ENCODE measurements at regions not wholly inside any gene's neighbourhood (a gene's known extent, or its start where the extent isn't known, plus 50 kb on each side); places are given as distances from the start of the nearest gene placed in this dataset.
"Not testable (repeated sequence)": the region's sequence is repeated elsewhere in the genome, so short reads cannot be mapped to it uniquely, and the experiment has no call there.

- not testable (repeated sequence) for DNase-seq (ENCODE audit: low read depth in 2 of 2)
Observed at GRCh38 chr7:138220321-138220720, 144.1 kb downstream of the AKR1D1 start.

DNA sequence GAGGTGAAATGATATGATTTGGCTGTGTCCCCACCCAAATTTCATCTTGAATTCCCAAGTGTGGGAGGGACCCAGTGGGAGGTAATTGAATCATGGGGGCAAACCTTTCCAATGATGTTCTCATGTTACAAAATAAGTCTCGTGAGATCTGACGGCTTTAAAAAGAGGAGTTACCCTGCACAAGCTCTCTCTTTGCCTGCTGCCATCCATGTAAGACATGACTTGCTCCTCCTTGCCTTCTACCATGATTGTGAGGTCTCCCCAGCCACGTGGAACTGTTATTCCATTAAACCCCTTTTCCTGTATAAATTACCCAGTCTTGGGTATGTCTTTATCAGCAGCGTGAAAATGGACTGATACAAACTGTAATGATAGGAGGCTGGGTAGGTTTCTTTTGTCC, 145.1 kb downstream of the AKR1D1 start:
- DNase-seq (ENCODE audit: low read depth in 2 of 2), result not testable (repeated sequence)

DNA sequence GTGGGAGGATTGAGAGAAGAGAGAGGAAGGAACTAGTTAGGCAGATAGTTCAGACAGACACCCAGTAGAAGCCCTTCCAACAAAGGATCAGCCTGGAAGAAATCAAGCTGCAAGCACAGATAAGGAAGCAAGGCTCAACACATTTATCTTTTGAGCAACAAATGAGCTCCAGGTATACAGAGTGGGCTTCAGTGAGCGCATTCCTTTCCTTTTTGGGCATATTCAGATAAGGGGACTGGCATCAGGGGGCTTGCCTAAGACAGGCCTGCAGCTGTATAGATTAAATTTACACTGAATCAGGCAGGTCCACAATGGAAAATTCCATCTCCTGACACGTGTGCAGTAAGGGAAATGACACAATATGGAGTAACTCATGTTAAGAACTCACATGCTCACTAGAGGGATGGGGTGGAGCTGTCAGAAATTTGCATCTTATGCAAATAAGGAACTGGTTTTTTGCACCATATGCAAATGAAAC, 147.2 kb downstream of the AKR1D1 start:
- DNase-seq (ENCODE audit: low read depth in 2 of 2), result no peak

DNA sequence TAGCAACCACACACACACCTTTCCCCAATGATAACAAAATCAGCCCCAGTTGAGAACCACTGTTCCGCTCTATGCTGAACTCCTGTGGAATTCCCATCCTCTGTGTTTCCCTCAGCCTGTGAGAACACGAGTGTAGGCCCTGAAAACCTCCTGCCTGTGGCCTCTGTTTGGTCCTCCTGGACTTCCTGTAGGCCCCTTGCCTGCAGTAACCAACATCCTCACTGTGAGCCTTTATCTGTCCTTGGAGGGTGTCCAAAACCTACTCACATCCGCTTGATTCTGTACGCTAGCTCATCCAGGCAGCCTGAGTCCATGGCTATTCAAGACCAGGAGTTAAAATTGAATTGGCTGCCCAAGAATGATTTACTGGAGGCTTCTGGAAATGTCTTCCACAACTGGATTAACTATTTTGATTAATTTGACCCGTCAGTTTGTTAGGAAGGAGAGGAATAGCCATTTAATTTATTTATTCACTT, 149.8 kb downstream of the AKR1D1 start:
- no peak for DNase-seq (ENCODE audit: low read depth in 2 of 2)

- no peak for DNase-seq (ENCODE audit: low read depth in 2 of 2)
Observed at GRCh38 chr7:138226745-138227279, 150.6 kb downstream of the AKR1D1 start.

DNA sequence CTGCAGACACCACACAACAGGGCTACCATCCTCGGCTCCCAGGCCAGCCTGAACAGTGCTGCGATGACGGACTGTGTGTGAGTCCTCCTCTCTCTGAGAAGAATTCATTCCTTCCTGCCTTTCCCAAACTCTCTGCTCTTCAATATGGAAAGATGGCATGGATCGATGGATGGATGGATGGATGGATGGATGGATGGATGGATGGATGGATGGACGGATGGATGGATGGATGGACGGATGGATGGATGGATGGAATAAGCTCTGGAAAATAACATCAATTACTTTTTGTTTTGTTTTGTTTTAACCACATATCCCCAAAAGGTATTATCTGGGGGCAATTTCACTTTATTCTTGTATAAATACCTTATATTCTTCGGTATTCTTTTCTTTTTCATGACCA, 151.9 kb downstream of the AKR1D1 start:
- DNase-seq (ENCODE audit: low read depth in 2 of 2), result no peak

GRCh38 chr7:138228769-138229168, 152.5 kb downstream of the AKR1D1 start:
- DNase-seq (ENCODE audit: low read depth in 2 of 2), result no peak

DNA sequence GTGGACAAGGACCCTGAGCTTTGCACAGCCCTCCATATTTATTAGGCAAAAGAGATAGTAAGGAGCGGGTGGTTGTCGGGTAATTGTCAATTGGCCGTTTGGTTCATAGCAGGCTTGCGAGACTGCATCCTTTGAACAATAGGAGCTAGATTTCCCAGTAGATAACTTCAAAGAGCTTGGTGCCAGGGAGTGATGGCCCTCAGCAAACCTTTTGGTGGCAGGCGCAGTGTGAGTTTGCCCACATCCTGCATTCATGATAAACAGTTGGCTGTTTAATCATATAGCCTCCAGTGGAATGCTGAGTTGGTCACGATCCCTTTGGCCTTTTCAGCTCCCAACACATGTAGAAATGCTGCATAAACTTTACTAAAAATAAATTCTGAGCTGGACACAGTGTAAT, 156.9 kb downstream of the AKR1D1 start:
- no peak for DNase-seq (ENCODE audit: low read depth in 2 of 2)

DNA sequence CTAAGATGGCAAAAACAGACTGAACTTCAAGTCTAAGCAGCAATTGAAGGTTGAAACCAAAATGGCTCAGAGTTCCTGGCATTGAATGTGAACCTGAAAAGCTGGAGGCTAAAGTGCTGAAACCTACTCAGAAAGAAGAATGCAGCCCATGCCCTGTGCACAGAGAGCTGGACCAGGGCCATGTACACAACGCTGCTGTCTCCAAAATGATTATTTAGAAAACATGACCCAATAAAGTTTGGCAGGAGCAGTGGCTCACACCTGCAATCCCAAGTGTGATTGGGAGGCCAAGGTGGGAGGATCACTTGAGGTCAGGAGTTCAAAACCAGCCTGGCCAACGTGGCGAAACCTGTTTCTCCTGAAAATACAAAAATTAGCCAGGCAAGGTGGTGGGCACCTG, 158.9 kb downstream of the AKR1D1 start:
- DNase-seq (ENCODE audit: low read depth in 2 of 2), result no peak

- DNase-seq (ENCODE audit: low read depth in 2 of 2), result no peak
Observed at GRCh38 chr7:138237995-138238394, 161.7 kb downstream of the AKR1D1 start.

DNA sequence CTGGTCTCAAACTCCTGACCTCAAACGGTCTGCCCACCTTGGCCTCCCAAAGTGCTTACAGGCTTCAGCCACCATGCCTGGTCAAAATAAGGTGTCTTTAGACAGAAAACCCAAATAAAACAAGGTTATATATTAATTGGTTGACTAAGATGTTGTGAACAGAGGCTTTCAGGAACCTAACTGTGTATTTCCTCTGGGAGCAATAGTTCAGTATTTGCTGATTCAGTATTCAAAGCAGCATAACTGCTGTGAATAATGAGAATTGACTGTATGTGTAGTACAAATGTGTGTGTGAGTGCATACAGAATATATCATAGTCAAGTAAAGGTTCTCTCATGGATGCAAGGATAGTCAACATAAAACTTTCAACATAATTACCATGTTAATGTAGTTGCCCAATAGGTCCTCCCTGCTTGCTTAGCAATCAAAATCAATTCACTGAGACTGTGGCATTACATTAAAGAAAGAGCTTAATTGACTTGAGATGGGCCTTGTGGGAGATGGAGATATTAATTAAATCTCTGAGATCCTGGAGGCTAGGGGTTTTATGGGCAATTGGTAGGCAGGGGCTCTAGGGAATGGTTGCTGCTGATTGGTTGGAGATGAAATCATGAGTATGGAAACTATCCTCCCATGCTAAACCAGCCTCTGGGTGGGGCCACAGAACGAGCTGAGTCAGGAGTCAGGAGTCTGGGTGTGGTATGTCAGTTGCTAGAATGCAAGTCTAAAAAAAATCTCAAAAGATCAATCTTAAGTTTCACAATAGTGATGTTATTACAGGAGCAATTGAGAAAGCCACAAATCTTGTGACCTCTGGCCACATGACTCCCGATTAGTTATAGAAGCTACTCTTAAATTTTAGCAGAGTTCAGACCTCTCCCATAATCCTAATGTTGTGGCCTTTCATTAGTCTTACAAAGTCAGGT, 162.7 kb downstream of the AKR1D1 start:
- no peak for DNase-seq (ENCODE audit: low read depth in 2 of 2)

DNA sequence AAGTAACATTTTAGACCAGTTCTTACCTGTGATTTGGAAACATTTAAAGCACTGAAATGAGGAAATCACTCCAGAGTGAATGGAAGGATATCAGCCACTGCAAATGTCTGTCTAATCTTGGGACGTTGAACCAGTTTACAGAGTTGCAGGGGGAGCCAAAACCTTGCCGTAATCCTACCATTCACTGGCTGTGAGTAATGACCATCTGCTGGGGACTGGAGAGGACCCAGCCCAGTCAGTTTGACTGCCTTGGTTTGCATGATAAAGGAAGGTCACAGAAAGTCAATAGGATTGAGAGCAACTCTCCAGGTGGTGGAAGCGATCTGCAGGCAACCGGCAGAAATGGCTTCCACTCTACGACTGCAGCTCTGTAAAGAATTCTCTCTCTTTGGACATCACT, 167.2 kb downstream of the AKR1D1 start:
- DNase-seq (ENCODE audit: low read depth in 2 of 2), result no peak

DNA sequence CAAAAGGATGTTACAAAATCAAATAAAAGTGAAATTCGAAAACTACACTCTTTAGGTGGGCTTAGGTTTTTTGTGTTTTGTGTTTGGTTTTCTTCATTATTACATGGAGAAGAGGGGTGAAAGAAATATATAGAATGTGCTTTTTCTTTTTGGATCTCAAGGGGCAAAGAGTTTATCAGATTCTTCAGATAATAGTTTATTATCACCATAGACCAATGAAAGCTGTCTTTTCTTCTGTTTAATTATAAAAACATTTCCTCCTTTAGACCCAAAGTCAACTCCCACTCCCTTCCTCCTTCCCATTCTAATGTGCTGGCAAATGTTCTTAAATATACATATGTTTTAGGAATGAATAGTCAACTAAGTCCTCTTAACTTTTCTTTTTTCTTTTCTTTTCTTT, 167.6 kb downstream of the AKR1D1 start:
- DNase-seq (ENCODE audit: low read depth in 2 of 2), result no peak

- no peak for DNase-seq (ENCODE audit: low read depth in 2 of 2)
Observed at GRCh38 chr7:138244606-138245005, 168.3 kb downstream of the AKR1D1 start.

GRCh38 chr7:138245216-138245615, 169.0 kb downstream of the AKR1D1 start:
- DNase-seq (ENCODE audit: low read depth in 2 of 2), result no peak

DNA sequence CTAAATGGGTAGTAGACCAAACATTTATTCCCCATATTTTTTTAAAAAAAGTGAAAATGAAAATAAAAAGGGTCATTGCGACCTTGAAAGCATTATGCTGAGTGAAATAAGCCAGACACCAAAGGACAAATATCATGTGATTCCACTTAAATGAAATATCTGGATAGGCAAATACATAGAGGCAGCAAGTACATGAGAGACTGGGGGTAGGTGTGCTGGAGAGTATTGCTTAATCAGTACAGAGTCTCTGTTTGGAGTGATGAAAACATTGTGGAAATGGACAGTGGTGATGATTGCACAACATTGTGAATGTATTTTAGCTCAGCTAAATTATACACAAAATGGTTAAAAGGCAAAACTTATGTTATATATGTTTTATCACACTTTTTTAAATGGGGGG, 169.4 kb downstream of the AKR1D1 start:
- DNase-seq (ENCODE audit: low read depth in 2 of 2), result no peak

- DNase-seq (ENCODE audit: low read depth in 2 of 2), result no peak
Observed at GRCh38 chr7:138246428-138246827, 170.2 kb downstream of the AKR1D1 start.

DNA sequence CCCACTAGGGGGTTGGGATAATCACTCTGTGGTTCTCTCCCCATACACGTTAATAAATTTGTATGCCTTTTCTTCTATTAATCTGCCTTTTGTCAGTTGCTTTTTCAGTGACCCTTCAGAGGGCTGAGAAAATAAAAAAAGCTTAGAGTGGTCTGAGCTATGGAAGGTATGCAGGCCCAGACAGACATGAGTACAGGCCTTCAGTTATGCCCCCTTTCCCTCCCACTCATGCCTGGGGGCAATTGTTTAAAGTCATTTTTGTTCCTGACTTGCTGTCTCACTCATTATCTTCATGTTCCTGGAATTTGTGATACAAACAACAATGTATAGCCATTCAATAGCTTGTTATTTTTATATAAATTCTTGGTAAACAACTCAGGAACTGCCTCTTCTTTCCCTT, 170.8 kb downstream of the AKR1D1 start:
- no peak for DNase-seq (ENCODE audit: low read depth in 2 of 2)

GRCh38 chr7:138247568-138248333, 171.5 kb downstream of the AKR1D1 start:
- no peak for DNase-seq (ENCODE audit: low read depth in 2 of 2)

DNA sequence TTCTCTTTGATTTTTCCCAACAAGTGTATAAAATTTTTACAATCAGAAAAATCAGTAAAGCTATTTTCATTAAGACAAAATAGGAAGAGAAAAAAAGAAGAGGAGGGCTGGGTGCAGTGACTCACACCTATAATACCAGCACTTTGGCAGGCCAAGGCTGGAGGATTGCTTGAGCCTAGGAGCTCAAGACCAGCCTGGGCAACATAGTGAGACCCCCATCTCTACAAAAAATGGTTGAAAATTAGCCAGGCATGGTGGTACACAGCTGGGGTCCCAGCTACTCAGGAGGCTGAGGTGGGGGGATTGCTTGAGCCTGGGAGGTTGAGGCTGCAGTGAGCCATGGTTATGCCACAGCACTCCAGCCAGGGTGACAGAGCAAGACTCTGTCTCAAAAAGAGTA, 172.3 kb downstream of the AKR1D1 start:
- DNase-seq (ENCODE audit: low read depth in 2 of 2), result no peak

DNA sequence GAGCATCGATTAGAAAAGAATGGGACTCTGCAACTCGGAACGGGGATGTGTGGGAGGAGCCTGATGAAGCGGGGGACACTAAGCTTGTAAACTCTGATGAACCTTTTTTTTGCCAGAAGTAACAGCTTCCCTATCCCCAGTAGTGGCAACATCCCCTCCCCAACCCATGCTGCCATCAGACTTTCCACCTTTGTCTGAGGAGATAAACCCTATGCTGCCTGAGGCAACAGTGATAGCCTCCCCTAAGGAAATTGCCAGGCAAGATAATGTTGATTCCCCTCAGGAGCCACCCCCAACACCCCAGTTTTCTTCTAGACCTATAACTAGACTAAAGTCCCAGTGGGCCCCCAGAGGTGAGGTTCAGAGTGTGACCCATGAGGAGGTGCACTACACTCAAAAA, 173.7 kb downstream of the AKR1D1 start:
- no peak for DNase-seq (ENCODE audit: low read depth in 2 of 2)

- DNase-seq (ENCODE audit: low read depth in 2 of 2), result not testable (repeated sequence)
Observed at GRCh38 chr7:138252666-138253065, 176.4 kb downstream of the AKR1D1 start.

Data from fibroblast of skin of left quadriceps (primary cell).